ENCODE measurements at regions not wholly inside any gene's neighbourhood (a gene's known extent, or its start where the extent isn't known, plus 50 kb on each side); places are given as distances from the start of the nearest gene placed in this dataset.
"Not testable (repeated sequence)": the region's sequence is repeated elsewhere in the genome, so short reads cannot be mapped to it uniquely, and the experiment has no call there.

- DNase-seq: no peak
Observed at GRCh38 chr10:28995497-28995896, 293.4 kb upstream of the LYZL1 start.

- no peak for DNase-seq
Observed at GRCh38 chr10:28996345-28996744, 292.5 kb upstream of the LYZL1 start.

GRCh38 chr10:28996947-28997551 lies 291.8 kb upstream of the LYZL1 start:
- DNase-seq: no peak

GRCh38 chr10:28997734-28998133 lies 291.1 kb upstream of the LYZL1 start:
- no peak for DNase-seq

- no peak for DNase-seq
Observed at GRCh38 chr10:29001801-29002200, 287.1 kb upstream of the LYZL1 start.

GRCh38 chr10:29003014-29003413 lies 285.9 kb upstream of the LYZL1 start:
- DNase-seq: not testable (repeated sequence)

GRCh38 chr10:29005988-29006387 lies 282.9 kb upstream of the LYZL1 start:
- DNase-seq: no peak

- DNase-seq: no peak
Observed at GRCh38 chr10:29007370-29007747, 281.5 kb upstream of the LYZL1 start.

GRCh38 chr10:29007748-29008610 lies 280.9 kb upstream of the LYZL1 start:
- no peak for DNase-seq

- DNase-seq: no peak
Observed at GRCh38 chr10:29009464-29009863, 279.4 kb upstream of the LYZL1 start.

GRCh38 chr10:29011516-29011915 lies 277.4 kb upstream of the LYZL1 start:
- DNase-seq: no peak

- DNase-seq: no peak
Observed at GRCh38 chr10:29012926-29013554, 275.8 kb upstream of the LYZL1 start.

GRCh38 chr10:29021591-29021990 lies 267.3 kb upstream of the LYZL1 start:
- no peak for DNase-seq

GRCh38 chr10:29022513-29022912 lies 266.4 kb upstream of the LYZL1 start:
- DNase-seq: no peak

GRCh38 chr10:29023678-29024077 lies 265.2 kb upstream of the LYZL1 start:
- no peak for DNase-seq

GRCh38 chr10:29026065-29026797 lies 262.6 kb upstream of the LYZL1 start:
- no peak for DNase-seq

- no peak for DNase-seq
Observed at GRCh38 chr10:29026802-29027580, 261.9 kb upstream of the LYZL1 start.

GRCh38 chr10:29028486-29028885 lies 260.4 kb upstream of the LYZL1 start:
- no peak for DNase-seq

- DNase-seq: no peak
Observed at GRCh38 chr10:29030900-29031299, 258.0 kb upstream of the LYZL1 start.

GRCh38 chr10:29032169-29032568 lies 256.7 kb upstream of the LYZL1 start:
- no peak for DNase-seq

GRCh38 chr10:29033311-29033940 lies 255.4 kb upstream of the LYZL1 start:
- DNase-seq: no peak

GRCh38 chr10:29034592-29034991 lies 254.3 kb upstream of the LYZL1 start:
- no peak for DNase-seq

Measured in NCI-H1105 treated with DMSO at 0.1 percent for 48 hours (cell line).